ENCODE measurements at regions not wholly inside any gene's neighbourhood (a gene's known extent, or its start where the extent isn't known, plus 50 kb on each side); places are given as distances from the start of the nearest gene placed in this dataset.

DNA sequence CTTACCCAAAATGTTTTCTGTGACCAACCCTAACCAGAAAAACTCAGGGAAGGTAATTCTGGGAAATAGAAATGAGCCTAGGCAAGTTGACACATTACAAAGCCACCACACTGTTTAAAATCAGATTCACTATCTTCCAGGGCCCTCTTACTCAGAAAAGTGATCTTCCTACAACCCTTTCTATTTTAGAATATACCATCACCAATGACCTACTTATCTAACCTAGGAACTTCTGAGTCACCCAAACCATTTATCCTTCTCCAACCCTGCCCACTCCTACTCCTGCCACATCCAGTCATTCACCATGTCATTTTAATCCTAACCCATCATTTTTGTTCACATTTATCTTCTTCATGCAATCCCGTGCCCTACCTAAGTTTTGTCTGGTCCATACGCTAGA is 89.9 kb downstream of the FTHL17 start:
- TF ChIP-seq, protein P1, sequence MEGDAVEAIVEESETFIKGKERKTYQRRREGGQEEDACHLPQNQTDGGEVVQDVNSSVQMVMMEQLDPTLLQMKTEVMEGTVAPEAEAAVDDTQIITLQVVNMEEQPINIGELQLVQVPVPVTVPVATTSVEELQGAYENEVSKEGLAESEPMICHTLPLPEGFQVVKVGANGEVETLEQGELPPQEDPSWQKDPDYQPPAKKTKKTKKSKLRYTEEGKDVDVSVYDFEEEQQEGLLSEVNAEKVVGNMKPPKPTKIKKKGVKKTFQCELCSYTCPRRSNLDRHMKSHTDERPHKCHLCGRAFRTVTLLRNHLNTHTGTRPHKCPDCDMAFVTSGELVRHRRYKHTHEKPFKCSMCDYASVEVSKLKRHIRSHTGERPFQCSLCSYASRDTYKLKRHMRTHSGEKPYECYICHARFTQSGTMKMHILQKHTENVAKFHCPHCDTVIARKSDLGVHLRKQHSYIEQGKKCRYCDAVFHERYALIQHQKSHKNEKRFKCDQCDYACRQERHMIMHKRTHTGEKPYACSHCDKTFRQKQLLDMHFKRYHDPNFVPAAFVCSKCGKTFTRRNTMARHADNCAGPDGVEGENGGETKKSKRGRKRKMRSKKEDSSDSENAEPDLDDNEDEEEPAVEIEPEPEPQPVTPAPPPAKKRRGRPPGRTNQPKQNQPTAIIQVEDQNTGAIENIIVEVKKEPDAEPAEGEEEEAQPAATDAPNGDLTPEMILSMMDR (IDR thresholded peaks at IDR 0.05), result no peak
- TF ChIP-seq POLR2A (IDR thresholded peaks at IDR 0.05), result no peak
